ENCODE measurements at regions not wholly inside any gene's neighbourhood (a gene's known extent, or its start where the extent isn't known, plus 50 kb on each side); places are given as distances from the start of the nearest gene placed in this dataset.

DNA sequence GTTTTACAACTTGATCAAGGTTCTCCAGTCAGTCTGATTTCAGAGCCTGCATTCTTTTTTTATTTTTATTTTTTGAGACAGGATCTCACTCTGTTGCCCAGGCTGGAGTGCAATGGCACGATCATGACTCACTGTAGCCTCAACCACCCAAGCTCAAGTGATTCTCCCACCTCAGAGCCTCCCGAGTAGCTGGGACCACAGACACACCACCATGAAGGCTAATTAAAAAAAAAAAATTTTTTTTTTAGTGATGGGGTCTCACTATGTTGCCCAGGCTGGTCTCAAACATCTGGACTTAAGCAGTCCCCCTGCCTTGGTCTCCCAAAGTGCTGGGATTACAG lies 117.2 kb upstream of the NAV2 start:
- TF ChIP-seq, protein P1, sequence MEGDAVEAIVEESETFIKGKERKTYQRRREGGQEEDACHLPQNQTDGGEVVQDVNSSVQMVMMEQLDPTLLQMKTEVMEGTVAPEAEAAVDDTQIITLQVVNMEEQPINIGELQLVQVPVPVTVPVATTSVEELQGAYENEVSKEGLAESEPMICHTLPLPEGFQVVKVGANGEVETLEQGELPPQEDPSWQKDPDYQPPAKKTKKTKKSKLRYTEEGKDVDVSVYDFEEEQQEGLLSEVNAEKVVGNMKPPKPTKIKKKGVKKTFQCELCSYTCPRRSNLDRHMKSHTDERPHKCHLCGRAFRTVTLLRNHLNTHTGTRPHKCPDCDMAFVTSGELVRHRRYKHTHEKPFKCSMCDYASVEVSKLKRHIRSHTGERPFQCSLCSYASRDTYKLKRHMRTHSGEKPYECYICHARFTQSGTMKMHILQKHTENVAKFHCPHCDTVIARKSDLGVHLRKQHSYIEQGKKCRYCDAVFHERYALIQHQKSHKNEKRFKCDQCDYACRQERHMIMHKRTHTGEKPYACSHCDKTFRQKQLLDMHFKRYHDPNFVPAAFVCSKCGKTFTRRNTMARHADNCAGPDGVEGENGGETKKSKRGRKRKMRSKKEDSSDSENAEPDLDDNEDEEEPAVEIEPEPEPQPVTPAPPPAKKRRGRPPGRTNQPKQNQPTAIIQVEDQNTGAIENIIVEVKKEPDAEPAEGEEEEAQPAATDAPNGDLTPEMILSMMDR (IDR thresholded peaks at IDR 0.05), result no peak
- TF ChIP-seq POLR2AphosphoS5 (IDR thresholded peaks at IDR 0.05), result no peak
- TF ChIP-seq POLR2A (IDR thresholded peaks at IDR 0.05), result no peak

Data from prostate gland (tissue), 2 donors.